ENCODE measurements at regions not wholly inside any gene's neighbourhood (a gene's known extent, or its start where the extent isn't known, plus 50 kb on each side); places are given as distances from the start of the nearest gene placed in this dataset.
A peak's percentile ranks its signal among the peaks of the same experiment; 100 is the strongest.

DNA sequence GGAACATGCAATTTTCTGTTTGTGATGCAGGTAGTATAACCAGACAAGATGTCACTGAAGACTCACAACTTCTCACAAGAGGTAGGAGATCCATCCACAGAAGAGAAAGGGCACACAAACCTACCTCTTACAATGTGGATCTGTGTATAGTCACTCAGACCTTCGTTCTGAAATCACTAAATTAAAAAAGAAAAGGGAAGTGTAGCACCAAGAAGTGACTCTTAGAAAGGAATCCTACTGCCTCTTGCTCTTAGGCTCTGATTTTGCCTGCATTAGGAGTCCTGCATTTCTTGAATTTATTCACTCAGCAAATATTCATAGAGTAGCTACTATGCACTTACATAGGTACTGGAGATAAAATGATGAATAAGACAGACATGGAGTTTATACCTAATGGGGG is 347.6 kb downstream of the BMP4 start:
- Histone ChIP-seq H3K27me3 (ENCODE audit: control insufficient read depth, extremely low read depth, insufficient read depth, low read length) (no peaks in the 10 kb centered on the region), H2AFZ (ENCODE audit: control insufficient read depth, low read length) (no peak overlapping the region), H3K9me1 (ENCODE audit: control insufficient read depth, extremely low read depth, insufficient read depth, low read length) (no peaks in the 10 kb centered on the region), H3K79me2 (ENCODE audit: control insufficient read depth, insufficient read depth, low read length) (no peaks in the 10 kb centered on the region), H3K27ac (ENCODE audit: control insufficient read depth, insufficient read depth, low read length) (no peak overlapping the region), H3K9me3 (ENCODE audit: control insufficient read depth, low read depth, low read length) (no peaks in the 10 kb centered on the region), H3K4me3 (ENCODE audit: control insufficient read depth in 2 of 3, extremely low read depth in 1 of 3, insufficient read depth in 2 of 3, low read depth in 1 of 3, low read length in 3 of 3) (no peak overlapping the region), H3K36me3 (ENCODE audit: control insufficient read depth in 2 of 2, extremely low read depth in 1 of 2, insufficient read depth in 2 of 2, low read length in 2 of 2) (no peaks in the 10 kb centered on the region), H3K4me1 (ENCODE audit: control insufficient read depth, extremely low read depth, insufficient read depth, low read length) (peaks cover 5% of the 10 kb centered on the region), H4K20me1 (ENCODE audit: control insufficient read depth, extremely low read depth, insufficient read depth, low read length) (no peaks in the 10 kb centered on the region), H3K4me2 (ENCODE audit: control insufficient read depth, extremely low read depth, insufficient read depth, low read depth, low read length) (peak overlapping the region; percentile 9), H3K9ac (ENCODE audit: control insufficient read depth, extremely low read depth, insufficient read depth, low read length) (no peak overlapping the region)
- FAIRE-seq: no peak
- TF ChIP-seq EZH2 (IDR thresholded peaks at IDR 0.05; ENCODE audit: low read length): no peak
- no peak for TF ChIP-seq CTCF (optimal IDR thresholded peaks at IDR 0.05 in 1 of 3, IDR thresholded peaks at IDR 0.05 in 1 of 3, conservative IDR thresholded peaks at IDR 0.05 in 1 of 3; ENCODE audit: extremely low read depth in 1 of 3, insufficient read depth in 2 of 3, low read length in 3 of 3)
- DNase-seq (ENCODE audit: low read depth, low spot score): no peak
- dilution Hi-C loops (cut with MboI; ENCODE audit: extremely low pct_ligation_motif_present, low sequenced_read_pairs): no loop called here

DNA sequence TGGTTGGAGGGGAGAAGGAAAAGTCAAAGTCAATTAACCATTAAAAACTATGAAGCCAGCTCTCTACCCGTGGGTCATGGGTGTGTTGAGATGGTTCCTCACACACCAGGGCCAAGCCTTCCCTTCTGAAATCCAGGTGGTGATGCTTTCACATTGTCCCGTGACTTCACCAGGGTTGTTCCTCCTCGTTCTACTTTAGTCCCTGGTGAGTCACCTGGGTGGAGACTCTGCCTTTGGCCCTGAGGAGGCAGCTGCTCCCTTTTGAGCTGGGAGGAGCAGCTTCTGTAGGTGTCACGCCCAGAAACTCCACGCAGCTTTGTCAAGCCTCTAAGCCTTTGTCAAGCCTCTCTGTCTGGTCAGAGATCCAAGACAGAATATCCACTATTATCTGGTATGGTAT is 348.3 kb downstream of the BMP4 start:
- Histone ChIP-seq H3K27ac (ENCODE audit: control insufficient read depth, insufficient read depth, low read length) (no peak overlapping the region), H3K79me2 (ENCODE audit: control insufficient read depth, insufficient read depth, low read length) (no peaks in the 10 kb centered on the region), H3K9me1 (ENCODE audit: control insufficient read depth, extremely low read depth, insufficient read depth, low read length) (no peaks in the 10 kb centered on the region), H3K36me3 (ENCODE audit: control insufficient read depth in 2 of 2, extremely low read depth in 1 of 2, insufficient read depth in 2 of 2, low read length in 2 of 2) (no peaks in the 10 kb centered on the region), H3K4me3 (ENCODE audit: control insufficient read depth in 2 of 3, extremely low read depth in 1 of 3, insufficient read depth in 2 of 3, low read depth in 1 of 3, low read length in 3 of 3) (no peak overlapping the region), H3K27me3 (ENCODE audit: control insufficient read depth, extremely low read depth, insufficient read depth, low read length) (no peaks in the 10 kb centered on the region), H3K9ac (ENCODE audit: control insufficient read depth, extremely low read depth, insufficient read depth, low read length) (no peak overlapping the region), H3K4me2 (ENCODE audit: control insufficient read depth, extremely low read depth, insufficient read depth, low read depth, low read length) (peak overlapping the region; percentile 9), H2AFZ (ENCODE audit: control insufficient read depth, low read length) (no peak overlapping the region), H3K9me3 (ENCODE audit: control insufficient read depth, low read depth, low read length) (no peaks in the 10 kb centered on the region), H4K20me1 (ENCODE audit: control insufficient read depth, extremely low read depth, insufficient read depth, low read length) (no peaks in the 10 kb centered on the region), H3K4me1 (ENCODE audit: control insufficient read depth, extremely low read depth, insufficient read depth, low read length) (peaks cover 5% of the 10 kb centered on the region)
- peak; percentile 79 for FAIRE-seq
- dilution Hi-C loops (cut with MboI; ENCODE audit: extremely low pct_ligation_motif_present, low sequenced_read_pairs): no loop called here
- TF ChIP-seq CTCF (optimal IDR thresholded peaks at IDR 0.05 in 1 of 3, IDR thresholded peaks at IDR 0.05 in 1 of 3, conservative IDR thresholded peaks at IDR 0.05 in 1 of 3; ENCODE audit: extremely low read depth in 1 of 3, insufficient read depth in 2 of 3, low read length in 3 of 3): no peak
- TF ChIP-seq EZH2 (IDR thresholded peaks at IDR 0.05; ENCODE audit: low read length): no peak
- peak; percentile 65 for DNase-seq (ENCODE audit: low read depth, low spot score)

Data from keratinocyte (primary cell).